NCI-H146 (cell line): ENCODE measurements at regions not wholly inside any gene's neighbourhood (a gene's known extent, or its start where the extent isn't known, plus 50 kb on each side); places are given as distances from the start of the nearest gene placed in this dataset.
A peak's percentile ranks its signal among the peaks of the same experiment; 100 is the strongest.
"Not testable (repeated sequence)": the region's sequence is repeated elsewhere in the genome, so short reads cannot be mapped to it uniquely, and the experiment has no call there.

Experiments used
- DNase-seq: peaks from one replicate; lab custom pipeline; 2025; lab: John Stamatoyannopoulos, UW

- DNase-seq = no peak
Measured at GRCh38 chr4:133594390-133595207, 445.5 kb downstream of the PCDH10 start.

DNA sequence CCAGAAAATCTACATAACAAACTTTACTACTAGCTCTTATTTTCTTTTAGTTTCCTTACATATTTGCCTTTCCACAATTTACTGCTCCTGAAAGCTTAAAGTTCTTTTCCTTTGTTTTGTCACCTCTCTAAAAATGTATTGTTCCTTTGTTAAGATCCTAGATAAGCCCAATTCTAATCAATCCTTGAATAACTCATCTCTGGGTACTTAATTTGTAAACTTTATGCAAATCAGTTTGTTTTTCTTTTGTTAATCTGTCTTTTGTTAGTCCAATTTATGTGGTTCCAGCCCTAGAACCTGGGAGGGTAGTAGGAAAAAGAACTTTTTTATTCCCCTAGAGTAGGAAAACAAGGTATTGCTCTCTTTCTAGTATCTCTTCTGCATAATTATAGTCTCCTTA lies 444.7 kb downstream of the PCDH10 start:
- no peak for DNase-seq

GRCh38 chr4:133592591-133592990 lies 443.5 kb downstream of the PCDH10 start:
- no peak for DNase-seq

DNA sequence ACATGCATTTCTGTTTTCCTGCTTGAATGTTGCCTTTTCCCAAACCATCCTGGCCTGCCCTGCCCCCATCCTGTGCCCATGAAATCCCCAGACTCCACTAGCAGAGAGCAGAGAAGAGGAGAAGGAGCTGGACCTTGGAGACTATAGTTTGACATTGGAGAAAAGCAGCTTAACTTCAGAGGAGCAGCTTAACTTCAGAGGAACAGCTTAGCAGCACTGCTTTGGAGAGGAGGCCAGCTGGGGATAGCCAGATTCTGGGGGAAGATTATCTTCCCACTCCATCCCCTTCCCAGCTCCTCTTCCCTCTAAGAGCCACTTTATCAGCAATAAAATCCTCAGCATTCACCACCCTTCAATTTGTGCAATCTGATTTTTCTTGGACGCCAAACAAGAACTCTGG lies 443.0 kb downstream of the PCDH10 start:
- no peak for DNase-seq

- no peak for DNase-seq
Measured at GRCh38 chr4:133588306-133588705, 439.2 kb downstream of the PCDH10 start.

- DNase-seq = no peak
Measured at GRCh38 chr4:133585323-133585722, 436.2 kb downstream of the PCDH10 start.

DNA sequence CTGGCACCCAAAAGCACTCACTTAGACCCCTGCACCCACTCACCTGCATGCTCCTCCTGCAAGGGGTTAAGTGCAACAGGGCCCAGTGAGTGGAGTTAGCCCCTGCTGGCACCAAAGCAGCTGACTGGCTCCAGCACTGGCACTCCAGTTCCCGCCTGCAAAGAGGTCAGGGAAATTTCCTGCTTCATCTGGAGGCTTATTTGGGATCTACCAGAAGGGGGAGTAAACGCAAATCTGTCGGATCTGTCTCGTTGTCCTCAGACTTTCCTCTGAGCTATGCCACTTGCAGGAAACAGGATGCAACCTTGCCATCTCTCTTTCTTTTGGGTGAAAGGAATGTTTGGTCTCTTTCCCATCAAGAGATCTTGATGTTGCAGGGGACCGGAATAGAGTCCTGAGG lies 435.6 kb downstream of the PCDH10 start:
- DNase-seq = peak; percentile 2

- no peak for DNase-seq
Measured at GRCh38 chr4:133581996-133582619, 433.0 kb downstream of the PCDH10 start.

DNA sequence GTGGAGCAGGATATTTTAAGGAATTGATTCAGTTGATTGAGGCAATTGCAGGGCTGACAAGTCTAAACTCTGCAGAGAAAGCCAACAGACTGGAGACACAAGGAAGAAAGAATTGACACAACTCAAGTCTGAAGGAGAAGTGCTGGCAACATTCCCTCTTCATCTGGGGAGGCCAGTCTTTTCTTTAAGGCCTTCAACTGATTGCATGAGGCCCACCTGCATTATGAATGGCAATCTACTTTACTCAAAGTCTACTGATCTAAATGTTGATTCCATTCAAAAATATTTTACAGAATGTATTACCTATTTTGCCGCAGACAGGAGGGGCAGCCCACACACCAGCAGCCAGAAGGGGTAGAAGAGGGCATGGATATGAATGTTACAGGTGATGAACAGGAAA lies 425.2 kb downstream of the PCDH10 start:
- DNase-seq = no peak

GRCh38 chr4:133565379-133565778 lies 416.3 kb downstream of the PCDH10 start:
- DNase-seq = no peak

GRCh38 chr4:133559987-133560386 lies 410.9 kb downstream of the PCDH10 start:
- DNase-seq = no peak

DNA sequence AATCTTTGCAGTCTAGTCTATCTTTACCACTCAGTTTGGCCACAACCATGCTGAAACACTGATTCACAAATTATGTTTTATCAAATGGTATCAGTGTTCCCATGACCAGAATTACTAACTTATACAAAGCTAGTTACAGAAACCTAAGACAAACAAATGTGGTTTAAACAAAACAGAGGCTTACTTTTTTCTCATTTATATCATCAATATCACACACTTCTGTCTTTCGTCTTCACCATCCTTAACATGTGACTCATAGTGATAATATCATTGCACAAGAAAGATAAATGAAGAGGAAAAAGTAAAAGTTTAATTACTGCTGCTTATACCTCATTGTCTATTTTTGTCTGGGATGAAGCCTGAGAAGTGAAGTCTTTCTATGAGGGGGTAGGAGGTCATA lies 406.6 kb downstream of the PCDH10 start:
- DNase-seq = no peak

GRCh38 chr4:133550436-133550835 lies 401.3 kb downstream of the PCDH10 start:
- no peak for DNase-seq

- DNase-seq = no peak
Measured at GRCh38 chr4:133544097-133544496, 395.0 kb downstream of the PCDH10 start.

DNA sequence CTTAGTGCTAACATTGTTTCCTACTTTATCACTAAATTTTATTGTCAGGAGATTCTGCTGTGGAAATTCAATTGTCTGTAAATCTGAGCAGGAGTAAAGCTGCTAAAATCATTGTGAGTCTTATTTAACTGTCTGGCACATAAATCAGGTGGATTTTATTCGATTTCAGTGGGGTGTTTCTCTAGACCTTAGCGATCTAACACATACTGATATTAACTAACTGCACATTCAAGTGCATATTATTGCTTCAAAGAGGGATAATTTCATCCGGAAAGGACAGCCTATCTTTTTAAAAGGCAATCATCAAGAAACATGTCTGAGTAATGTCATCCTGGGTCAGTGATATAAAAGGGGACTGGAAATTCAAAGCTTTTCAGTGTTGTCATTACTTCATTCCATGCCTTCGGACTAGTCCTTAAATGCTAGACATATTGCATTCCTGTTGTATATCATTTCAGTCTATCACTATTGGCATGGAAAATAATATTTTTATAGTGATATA lies 388.7 kb downstream of the PCDH10 start:
- DNase-seq = no peak

DNA sequence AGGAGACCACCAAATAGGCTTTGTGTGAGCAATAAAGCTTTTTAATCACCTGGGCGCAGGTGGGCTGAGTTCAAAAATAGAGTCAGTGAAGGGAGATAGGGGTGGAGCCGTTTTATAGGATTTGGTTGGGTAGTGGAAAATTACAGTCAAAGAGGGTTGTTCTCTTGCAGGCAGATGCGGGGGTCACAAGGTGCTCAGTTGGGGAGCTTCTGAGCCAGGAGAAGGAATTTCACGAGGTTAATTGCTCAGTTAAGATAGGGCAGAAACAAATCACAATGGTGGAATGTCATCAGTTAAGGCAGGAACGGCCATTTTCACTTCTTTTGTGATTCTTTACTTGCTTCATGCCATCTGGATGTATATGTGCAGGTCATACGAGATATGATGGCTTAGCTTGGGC lies 385.1 kb downstream of the PCDH10 start:
- DNase-seq = not testable (repeated sequence)

DNA sequence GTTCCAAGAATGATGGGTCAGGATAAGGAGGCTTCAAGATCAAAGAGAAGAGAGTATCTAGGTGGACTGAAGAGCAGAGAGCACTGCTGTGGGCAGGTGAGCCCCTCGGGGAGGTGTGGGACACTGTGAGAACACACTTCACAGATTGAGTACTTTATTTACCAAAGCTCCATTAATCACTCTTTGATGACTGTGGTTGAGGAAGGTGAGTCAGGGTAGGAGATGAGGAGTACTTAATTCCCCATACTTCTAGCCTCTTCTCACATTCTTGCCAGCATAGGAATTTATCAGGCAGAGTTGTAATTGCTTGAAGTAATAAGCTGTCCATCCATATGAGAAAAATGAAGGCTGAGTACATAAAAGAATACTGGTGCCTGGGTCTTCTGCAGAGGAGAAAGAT lies 375.3 kb downstream of the PCDH10 start:
- no peak for DNase-seq

DNA sequence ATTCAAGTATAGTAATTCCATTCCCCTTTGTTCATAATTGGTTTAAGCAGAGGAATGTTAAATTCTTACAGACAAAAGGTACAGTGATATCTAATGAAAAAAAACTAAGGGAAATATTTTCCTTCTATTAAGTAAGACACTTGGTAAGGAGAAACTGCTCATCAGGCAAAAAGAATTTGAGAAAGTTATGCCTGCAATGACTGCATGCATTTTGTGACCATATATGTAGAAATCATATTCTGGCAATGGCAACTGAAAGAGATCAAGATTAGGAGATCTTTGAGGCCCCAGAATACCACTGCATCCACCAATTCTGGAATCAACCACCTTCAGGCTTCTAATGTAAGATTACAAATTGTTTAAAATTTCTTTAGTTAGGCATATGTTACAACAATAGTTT lies 364.8 kb downstream of the PCDH10 start:
- DNase-seq = no peak

- DNase-seq = no peak
Measured at GRCh38 chr4:133498149-133498548, 349.1 kb downstream of the PCDH10 start.

GRCh38 chr4:133493776-133494175 lies 344.7 kb downstream of the PCDH10 start:
- DNase-seq = no peak

DNA sequence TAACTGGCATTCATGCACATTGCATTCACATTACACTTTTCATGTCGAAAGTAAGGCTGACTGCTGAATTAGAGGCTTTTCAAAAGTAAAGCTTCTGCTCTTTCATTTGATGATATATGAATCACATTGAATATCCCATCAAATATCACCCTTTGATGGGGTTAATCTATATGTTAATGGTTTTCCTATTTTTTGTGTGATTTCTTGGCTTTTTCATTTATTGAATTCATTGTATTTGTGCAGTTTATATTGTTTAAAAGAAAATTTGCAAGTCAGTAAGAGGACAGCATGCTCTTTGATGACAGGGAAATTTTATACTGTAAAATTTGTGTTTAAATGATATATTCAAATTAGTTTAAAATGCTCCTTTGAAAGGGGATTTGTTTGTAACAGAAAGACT lies 344.1 kb downstream of the PCDH10 start:
- DNase-seq = no peak

- no peak for DNase-seq
Measured at GRCh38 chr4:133484287-133484686, 335.2 kb downstream of the PCDH10 start.

- peak; percentile 5 for DNase-seq
Measured at GRCh38 chr4:133483600-133484246, 334.6 kb downstream of the PCDH10 start.
